HG02642 (cell line): ENCODE measurements at regions not wholly inside any gene's neighbourhood (a gene's known extent, or its start where the extent isn't known, plus 50 kb on each side); places are given as distances from the start of the nearest gene placed in this dataset.

Source experiments
- ATAC-seq: cut with Tn5 transposase; IDR thresholded peaks from one replicate; pipeline ENCODE4 v1.9.1; 2021; ENCODE audit warnings: mild to moderate bottlenecking; ENCODE audit not compliant: unreplicated experiment, poor library complexity

DNA sequence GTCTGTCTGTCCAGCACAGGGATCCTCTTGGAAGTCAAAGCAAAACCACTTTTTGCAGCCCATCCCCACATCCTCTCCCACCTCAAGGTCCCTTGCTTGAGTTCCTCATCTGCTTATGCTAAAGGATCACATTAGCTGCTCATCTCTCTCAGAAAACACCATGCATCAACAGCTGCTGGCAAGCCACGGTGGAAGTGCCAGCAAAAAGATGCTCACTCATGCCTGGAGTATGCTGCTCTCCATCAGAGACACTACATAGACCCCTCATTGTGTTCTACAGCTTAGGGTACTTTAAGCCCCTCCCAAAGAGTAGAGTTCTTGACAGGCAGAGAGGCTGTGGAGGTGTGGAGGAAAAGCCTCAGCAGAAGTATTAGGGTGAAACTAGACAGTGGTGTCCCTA lies 94.6 kb upstream of the COL8A1 start:
- no peak for ATAC-seq

DNA sequence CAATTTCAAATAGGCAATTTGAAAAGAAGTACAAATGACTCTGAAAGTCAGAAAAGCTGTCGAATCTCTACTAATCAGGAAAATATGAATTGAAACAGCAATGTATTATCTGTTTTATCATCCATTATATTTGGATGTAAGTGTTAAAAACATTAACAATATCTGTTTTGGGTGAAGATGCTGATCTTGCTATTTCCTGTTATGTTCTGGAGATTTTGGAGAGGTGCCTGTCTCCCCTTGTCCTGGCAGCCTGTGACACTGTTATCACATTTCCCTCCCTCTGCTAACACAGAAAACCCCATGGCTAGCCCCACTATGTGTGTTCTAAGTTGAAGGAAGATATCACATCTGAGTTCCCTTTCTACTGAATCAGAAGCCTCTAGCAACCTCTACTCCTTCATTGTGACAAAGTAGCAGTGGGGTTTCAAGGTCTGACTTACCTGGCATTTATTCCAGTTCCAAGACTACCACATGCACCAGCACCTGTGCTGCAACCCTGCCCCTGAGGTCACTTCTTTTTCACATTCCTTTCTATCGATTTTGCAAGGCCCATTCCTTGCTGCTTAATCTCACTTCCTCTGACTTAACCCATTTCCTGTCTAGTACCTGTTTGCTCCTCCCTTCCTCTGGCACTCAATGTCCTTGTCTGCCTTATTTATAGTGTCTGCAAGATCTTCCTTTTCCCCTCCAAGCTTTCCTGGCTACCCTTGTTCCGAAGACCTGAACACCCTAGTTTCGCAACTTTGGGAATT lies 95.5 kb upstream of the COL8A1 start:
- peak; percentile 49 for ATAC-seq

DNA sequence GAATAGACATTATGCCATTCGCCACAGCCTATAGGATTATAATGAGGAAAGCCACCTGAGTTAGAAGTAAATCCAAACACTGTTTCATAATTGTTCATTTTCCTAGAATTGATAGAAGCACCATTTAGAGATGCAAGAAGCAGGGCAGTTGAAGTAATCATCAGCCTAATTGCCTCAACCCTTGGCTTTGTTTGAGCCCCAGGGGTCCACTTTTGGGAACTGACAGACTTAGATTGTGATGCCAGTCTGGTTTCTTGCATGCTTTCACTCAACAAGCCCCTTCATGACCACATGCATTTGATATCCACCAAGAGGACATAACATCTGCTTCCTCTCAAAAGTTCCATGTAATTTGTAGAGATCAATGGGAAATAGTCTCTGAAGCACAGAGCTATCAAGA lies 97.2 kb upstream of the COL8A1 start:
- no peak for ATAC-seq

DNA sequence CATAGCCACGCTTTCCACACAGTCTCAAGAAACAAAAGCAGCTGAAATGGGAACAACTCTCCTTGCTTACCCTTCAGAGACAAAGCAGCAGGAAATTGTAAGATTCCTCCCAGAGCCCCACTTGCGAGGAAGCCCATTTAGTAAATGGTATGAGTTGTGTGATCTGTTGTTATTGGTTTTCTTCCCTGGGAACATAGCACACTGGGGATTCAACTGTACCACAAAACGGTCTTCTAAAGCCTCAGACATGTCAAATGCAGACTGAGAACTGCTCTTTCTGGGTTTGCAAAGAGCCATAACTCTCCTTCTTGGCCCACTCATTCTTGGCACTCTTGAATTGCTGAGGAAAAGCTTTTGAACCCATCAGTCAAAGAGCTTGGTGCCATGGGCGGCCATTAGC lies 101.0 kb upstream of the COL8A1 start:
- ATAC-seq, result no peak

DNA sequence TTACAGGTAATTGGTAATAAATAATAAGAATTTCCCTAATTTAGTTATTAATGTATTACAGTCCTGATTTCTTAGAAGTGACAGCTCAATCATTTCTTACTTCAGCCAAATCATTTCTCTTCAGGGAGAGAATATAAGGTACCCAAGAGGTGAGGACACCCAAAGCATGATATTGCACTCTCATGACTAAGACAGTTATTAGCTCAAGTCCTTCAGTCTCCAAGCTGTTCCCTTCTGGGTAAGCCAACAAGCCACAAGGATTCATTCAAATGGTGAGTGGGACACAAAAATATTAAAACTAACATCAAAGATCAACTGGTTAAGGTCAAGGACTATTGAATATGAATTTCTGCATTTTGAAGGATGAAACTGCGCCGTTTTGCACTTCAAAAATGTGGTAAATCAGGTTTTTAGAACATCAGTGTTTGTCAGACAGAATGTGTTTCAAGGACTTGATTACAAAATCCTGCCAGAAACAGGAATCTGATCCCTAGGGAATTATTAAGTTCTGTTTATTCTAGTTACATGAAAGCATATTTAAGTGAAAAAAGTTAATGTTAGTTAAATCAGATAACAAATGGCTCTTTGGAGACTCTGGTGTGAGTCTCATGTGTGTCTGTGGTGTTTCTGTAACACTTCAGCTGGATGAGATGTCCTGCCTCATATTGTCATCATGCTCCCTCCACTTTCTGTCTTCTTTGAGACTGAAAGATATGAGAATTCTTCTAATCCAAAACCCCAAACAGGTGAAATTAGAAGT lies 101.7 kb upstream of the COL8A1 start:
- ATAC-seq, result no peak

DNA sequence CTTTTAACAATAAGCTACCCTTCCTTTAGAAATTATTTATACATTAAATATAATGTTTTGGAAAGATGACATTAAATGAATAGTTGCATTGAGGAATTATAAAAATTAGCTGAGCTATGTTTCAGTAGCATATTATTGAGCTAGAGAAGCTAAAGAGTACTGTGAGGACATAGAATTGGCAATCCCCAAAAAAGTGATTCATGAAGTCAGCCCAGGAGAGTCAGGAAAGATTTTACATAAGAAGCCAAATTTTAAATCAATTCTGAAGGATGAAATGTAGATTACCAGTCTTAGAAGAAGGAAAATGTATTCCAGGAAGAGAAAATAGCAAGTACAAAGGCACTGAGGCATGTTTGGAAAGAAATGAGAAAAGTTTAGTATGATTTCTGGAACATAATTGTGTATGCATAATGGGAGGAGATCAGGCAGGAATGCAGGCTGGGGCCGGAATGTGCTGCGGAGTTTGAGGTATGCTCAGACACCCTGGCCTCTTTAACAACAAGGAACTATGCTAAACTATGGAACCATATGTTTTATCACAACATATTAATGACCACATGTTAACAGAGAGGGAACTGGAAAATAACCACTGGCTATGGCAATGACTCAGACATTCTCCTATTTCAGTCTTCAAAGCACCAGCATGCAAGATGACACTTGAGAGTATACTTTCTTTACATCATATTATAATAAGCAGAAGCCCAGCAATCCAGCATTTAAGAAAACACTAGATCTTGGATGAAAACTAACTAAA lies 103.3 kb upstream of the COL8A1 start:
- ATAC-seq, result no peak

DNA sequence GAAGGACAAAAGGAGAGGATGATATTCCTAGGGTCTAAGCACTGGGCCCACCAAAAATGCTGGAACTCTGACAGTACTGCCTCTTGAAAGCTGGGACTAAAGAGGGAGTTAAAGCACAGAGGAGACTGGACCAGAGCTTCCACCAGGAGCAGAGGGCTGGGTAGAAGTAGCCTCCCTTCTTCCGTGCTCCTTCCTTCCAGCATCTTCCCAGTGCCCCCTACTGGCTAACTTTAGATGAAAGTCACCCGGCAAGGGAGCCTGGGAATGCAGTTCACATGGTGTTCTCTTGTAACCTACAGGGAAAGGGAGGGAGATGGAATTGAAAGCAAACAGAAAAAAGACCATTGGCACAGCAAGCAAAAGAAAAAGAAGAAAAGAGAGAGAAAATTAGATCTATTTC lies 106.1 kb upstream of the COL8A1 start:
- peak; percentile 80 for ATAC-seq

DNA sequence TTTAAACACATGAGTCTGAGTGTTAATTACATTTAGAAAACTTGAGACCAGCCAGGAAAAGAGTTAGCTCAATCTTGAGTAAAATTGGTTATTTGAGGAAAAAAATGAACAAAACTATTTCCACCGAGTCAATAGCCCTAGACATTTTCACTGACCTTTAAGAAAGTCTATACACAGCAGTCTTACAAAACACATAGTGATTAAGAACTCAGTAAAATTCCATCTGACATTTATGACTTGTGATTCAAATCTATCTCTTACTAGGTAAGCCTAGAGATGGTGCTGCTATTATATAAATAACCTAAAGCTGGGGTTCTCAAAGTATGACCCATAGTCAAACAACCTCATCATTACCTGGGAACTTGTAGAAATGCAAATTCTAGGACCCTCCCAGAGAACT lies 109.1 kb upstream of the COL8A1 start:
- ATAC-seq, result no peak

DNA sequence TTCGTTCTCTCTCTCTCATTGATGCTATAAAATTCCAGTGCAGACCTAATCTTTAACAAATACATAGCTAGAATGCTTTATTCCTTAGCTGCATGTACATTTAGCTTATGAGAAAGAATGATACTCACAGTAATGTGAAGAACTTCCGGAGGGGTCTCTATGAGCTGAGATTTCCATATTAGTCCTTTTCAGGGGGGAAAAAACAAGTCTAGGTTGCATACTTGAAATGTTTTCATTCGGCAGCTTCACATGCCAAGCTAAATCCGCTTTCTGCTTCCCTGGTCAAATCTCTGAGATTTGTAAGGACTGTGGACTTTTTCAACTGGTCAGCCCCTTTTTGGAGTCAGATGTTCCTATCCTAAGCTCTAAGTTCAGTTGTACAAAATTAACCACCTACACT lies 111.5 kb upstream of the COL8A1 start:
- ATAC-seq, result no peak

DNA sequence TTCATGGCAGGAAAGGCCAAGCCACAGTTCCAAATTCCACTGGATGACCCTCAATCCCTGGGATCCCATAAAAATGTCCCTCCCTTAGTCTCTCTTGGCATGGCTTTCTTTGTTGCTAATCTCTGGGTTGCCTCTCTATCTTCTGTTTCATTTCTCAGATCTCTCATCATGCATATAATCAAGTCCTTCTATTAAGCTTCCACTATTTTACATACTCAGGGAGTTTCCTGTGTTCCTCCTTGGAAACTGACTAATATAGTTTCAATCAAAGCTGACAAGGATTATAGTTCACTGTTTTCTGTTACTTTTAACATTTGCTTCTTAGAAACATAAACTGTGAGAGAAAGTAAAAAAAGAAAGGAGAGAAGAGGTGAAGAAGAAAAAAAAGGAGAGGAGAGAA lies 113.8 kb upstream of the COL8A1 start:
- ATAC-seq, result no peak

DNA sequence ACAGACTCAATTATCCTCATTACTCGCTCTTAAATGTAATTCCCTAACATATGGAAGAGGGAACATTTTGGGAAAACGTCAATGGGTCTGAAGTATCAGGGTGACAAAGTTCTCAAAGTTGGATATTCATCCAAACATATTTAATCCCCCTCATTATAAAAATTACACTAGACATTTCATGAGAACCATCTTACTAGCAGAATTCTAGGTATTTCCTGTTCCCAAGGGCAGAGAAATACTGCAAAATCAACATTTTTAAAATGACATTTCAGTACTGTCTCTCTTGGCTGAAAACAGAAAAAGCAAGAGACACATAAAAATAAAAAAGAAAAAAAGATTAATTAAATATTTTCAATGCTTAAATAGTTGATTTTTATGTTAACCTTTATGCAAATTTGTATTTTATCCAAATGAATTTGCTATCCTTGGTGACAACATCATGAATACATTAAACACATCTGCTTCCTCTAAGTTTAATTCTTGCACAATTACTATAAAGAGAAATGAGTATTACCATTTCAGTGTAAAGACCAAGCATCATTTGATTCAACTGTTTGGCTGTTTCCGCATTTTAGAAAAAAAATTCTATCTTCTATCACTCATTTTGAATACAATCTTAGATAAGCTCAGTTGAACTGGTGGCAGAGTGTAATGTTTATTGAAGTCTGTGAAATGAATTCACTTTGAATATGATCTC lies 114.8 kb upstream of the COL8A1 start:
- ATAC-seq, result no peak

DNA sequence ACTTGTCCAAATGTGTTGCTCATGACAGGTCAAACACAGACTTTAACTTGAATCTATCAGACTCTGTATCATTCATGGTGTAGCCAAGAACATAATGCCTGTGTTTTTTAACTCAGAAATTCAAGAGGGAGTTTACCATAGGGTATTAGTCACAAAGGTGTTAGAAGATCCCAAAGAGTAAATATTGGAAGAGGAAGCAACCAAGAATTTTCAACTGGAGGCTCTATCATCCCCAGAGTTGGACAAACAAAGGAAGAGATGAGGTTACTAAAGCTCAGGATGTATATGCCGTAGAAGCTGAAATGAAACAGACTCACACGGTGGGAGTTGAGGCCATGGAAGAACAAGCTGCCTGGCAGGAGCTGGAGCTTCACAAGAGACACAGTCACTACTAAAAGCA lies 116.2 kb upstream of the COL8A1 start:
- ATAC-seq, result no peak

DNA sequence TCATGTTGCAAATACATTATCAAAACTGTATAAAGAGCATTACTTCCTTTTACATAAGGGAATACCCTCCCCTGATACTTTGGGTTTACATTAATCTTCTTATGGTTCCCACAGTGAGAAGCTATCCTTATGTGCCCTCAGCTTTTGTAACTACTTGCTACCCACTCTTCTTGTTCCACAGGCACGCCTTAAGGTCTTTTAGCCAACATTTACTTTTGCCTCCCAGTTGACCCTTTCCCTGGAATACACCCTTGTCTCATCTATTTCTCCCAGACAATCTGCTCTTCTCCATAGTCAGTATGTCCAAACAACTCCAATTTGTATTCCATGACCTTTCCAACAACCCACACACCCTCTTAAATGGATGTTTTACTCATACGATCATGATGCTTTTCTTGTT lies 116.8 kb upstream of the COL8A1 start:
- no peak for ATAC-seq

DNA sequence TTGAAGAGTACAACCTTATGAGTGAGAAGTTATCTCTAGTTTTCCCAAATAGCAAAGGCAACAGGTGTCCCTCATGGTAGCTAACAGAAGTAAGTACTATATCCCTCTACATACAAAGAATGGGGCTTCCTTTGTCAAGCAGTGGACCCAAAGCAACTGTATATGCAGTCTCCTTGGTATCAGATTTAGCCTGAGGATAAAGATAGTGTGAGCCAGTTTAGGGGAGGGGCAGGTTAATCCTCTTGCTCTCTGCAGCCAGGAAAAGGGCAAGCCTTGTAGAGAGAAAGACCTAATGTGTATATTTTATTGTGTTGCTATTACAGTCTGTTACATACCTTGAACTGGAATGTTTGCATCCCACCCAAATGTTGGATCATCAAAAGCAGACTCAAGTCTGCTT lies 117.9 kb upstream of the COL8A1 start:
- no peak for ATAC-seq

DNA sequence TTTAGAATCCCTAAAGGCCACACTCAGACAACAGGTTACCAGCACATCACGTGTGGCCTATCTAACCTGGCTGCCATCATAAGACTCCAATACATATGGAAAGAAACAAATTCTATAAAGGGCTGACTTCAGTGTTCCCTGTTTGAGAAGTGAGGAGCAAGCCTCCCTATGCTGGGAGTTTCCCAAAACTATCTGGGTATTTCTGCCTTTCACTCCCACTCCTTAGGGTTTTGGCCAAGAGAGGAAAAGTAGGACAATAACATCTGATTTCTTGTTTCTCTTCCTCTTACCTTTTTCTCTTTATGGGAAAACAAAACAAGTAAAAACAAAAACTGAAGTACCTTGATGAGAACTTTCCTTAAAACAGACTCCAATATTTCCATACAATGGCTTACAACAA lies 121.5 kb upstream of the COL8A1 start:
- ATAC-seq, result no peak

DNA sequence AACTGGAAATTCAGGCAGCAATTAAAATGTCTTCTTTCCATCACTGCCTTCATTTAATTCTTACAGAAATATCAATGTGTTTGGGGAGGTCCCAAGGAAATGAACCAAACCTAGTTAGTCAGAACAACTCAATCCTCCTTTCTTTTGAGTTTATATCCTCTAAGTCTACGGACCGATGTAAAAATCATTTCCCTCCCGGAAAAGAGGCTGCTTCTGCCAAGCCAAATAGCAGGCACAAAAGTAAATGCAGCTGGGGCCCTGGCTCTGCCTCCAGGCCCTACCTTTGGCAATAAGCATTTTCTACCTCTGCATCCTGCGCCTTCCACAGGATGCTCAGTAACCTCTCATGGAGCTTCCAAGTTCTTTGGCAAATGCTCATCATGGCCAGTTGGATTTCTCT lies 122.5 kb upstream of the COL8A1 start:
- no peak for ATAC-seq

DNA sequence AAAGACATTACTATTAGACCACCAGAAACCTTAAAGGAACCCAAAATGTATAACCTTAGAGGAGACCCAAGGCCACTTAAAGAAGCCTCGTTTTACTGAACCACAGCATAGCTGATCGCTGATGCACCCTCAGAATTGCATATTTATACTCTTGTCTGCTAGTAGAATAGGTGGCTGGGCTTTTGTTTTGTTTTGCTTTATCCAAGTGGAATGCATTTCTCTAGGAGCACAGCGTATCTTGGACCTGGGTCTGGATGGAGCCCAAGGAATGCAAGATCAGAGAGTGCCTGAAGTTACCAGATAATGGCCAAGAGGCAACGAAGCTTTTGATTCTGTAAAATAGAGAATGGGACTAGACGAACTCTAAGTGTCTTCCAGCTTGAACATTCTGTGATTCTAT lies 129.2 kb upstream of the COL8A1 start:
- no peak for ATAC-seq

DNA sequence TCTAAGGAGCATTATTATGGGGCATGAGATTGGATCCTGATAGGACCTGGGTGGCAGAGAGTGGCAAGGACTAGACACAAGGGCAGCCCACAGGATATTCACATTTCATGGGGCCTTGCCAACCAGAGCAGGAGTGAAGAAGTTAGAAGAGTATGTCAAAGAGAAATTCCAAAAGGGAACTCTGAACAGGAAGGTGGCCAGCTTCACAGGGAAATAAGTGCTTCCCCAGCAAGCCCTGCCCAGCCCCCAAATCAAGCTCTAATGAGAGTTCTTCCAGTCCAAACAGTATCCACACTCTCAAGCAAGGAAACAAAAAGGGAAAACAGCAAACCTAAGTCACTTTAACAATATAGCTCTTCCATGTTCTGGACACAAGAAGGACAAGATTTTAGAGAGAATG lies 130.2 kb upstream of the COL8A1 start:
- no peak for ATAC-seq

DNA sequence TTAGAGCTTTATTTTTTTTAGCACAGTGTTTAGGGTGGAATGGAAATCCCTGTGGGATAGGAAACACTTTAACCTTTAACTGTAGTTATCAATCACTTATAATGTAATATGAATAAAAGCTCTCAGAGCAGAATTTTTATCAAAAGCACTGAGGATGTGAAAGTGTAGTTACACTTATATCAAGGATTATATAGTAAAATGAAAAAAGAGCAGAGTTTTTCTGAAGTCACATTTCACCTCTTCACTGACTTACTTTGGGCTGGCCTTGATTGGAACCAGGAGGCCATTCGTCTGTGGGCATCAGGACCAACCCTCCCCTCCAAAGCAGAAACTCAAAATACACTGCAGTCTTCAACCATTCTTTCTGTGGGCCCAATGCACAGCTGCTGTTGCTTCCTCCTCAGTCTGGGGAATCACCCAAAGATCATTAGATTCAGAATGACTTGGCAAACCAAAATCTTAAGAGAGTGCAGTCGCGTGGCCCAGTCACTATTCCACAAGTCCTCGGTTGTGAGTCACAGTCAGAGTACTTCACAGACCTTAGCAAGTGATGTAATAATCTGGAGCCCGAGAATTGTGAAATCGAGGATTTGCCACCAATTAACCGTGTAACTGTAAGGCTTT lies 132.6 kb upstream of the COL8A1 start:
- ATAC-seq, result peak; percentile 100

DNA sequence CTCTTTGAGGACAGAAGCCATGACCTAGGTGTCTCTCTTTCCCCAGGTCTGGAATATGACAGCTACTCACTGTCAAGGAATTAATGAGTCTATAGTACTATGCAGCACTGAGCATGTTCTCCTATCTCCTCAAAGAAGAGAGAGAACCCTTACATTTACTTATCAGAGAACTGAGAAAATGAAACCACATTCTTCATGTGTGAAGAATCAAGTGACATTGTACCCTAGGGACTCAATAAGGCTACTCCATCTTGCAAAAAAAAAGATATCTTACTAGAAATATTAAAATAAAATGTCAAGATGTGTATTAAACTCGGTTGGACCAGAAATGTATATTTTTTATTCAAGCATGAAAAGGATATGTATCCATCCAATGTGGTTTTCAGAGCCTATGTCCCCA lies 133.2 kb upstream of the COL8A1 start:
- ATAC-seq, result peak; percentile 30
